Activated B cell treated with CpG ODN at 0.5 μM for 24 hours (primary cell): ENCODE measurements at regions not wholly inside any gene's neighbourhood (a gene's known extent, or its start where the extent isn't known, plus 50 kb on each side); places are given as distances from the start of the nearest gene placed in this dataset.

Experiments
- ATAC-seq: fragments of 200-7000 bp; cut with Tn5 transposase; one replicate; pipeline ENCODE4 v1.10.0; 2021; ENCODE audit warnings: low read depth, mild to moderate bottlenecking, moderate library complexity
- CTCF ChIA-PET: fragments of 350-600 bp; sonication (Branson Sonifier 250); formaldehyde crosslinking; loops from one replicate; lab custom pipeline; 2021; ENCODE audit warnings: antibody characterized with exemption; lab: Charles Lee
- POLR2A ChIA-PET: fragments of 350-600 bp; sonication (Branson Sonifier 250); formaldehyde crosslinking; loops from one replicate; lab custom pipeline; 2021; ENCODE audit warnings: antibody characterized with exemption; lab: Charles Lee
- DNase-seq: peaks from one replicate; pipeline ENCODE4 v3.0.0; 2022
- H3K27ac Mint-ChIP-seq: one replicate; pipeline ENCODE4 v1.8.0; 2020; ENCODE audit warnings: mixed read lengths
- H3K27me3 Mint-ChIP-seq: one replicate; pipeline ENCODE4 v1.8.0; 2021; ENCODE audit warnings: mixed read lengths
- H3K36me3 Mint-ChIP-seq: one replicate; pipeline ENCODE4 v1.8.0; 2021; ENCODE audit warnings: low read depth, mixed read lengths
- H3K4me1 Mint-ChIP-seq: one replicate; pipeline ENCODE4 v1.8.0; 2021; ENCODE audit warnings: mixed read lengths
- H3K4me3 Mint-ChIP-seq: one replicate; pipeline ENCODE4 v1.8.0; 2020; ENCODE audit warnings: mild to moderate bottlenecking, mixed read lengths
- H3K9me3 Mint-ChIP-seq: one replicate; pipeline ENCODE4 v1.8.0; 2020; ENCODE audit warnings: mixed read lengths
- intact Hi-C: fragments of 100-400 bp; cut with micrococcal nuclease; formaldehyde crosslinking; loops from one replicate; pipeline ENCODE4 v1.15.1; 2024
- TF ChIP-seq, protein P1 (sequence below): fragments of 200-600 bp; IDR thresholded peaks from one replicate; pipeline ENCODE4 v1.8.0; 2022; ENCODE audit warnings: antibody characterized with exemption, mild to moderate bottlenecking

DNA sequence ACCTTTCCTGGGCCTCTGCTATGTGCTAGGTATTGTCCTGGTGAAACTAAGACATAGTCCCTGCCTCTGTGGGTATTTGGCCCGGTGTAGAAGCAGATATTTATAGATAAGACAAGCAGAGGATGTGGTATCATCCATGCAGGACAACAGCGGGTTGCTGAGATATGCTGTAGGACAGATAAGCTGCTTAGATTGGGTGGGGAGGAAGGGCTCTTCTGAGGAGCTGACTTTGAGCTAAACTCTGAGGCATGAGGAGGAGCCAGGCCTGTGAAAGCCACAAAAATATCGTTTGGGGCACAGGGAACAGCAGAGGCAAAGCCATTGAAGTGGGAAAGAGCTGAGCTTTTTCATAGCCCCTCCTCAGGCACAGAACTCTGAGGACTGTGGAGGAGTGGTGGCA is 492.5 kb upstream of the CFAP20DC start:
- Mint-ChIP-seq H3K9me3 (no peaks in the 10 kb centered on the region), H3K27me3 (no peaks in the 10 kb centered on the region), H3K27ac (no peak overlapping the region), H3K4me3 (no peak overlapping the region), H3K4me1 (no peaks in the 10 kb centered on the region), H3K36me3 (no peaks in the 10 kb centered on the region)
- no peak for ATAC-seq
- POLR2A ChIA-PET = no interaction called here
- intact Hi-C loops = no loop called here
- TF ChIP-seq, protein P1, sequence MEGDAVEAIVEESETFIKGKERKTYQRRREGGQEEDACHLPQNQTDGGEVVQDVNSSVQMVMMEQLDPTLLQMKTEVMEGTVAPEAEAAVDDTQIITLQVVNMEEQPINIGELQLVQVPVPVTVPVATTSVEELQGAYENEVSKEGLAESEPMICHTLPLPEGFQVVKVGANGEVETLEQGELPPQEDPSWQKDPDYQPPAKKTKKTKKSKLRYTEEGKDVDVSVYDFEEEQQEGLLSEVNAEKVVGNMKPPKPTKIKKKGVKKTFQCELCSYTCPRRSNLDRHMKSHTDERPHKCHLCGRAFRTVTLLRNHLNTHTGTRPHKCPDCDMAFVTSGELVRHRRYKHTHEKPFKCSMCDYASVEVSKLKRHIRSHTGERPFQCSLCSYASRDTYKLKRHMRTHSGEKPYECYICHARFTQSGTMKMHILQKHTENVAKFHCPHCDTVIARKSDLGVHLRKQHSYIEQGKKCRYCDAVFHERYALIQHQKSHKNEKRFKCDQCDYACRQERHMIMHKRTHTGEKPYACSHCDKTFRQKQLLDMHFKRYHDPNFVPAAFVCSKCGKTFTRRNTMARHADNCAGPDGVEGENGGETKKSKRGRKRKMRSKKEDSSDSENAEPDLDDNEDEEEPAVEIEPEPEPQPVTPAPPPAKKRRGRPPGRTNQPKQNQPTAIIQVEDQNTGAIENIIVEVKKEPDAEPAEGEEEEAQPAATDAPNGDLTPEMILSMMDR = no peak
- CTCF ChIA-PET = no interaction called here
- no peak for DNase-seq

DNA sequence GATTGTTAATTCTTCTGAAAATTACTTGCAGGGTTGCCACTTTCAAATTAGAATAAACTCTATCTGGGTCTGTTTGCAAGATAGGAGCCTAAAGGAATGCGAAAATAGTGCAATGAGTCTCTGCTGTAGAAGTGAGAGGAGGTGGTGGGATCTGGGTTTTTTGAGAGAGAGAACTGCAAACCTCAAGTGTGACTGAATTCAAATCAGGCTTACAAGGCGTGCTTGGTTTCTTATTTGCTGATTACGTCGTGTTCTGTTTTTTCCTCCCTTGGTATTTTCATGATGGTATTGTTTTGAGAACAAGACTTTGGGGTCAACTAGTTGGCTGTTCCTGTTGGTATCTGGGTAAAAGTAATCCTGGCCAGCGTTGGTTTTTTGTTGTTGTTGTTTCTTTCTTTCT is 490.9 kb upstream of the CFAP20DC start:
- ATAC-seq = no peak
- Mint-ChIP-seq H3K9me3 (no peaks in the 10 kb centered on the region), H3K27ac (no peak overlapping the region), H3K36me3 (no peaks in the 10 kb centered on the region), H3K27me3 (no peaks in the 10 kb centered on the region), H3K4me1 (no peaks in the 10 kb centered on the region), H3K4me3 (no peak overlapping the region)
- CTCF ChIA-PET = no interaction called here
- intact Hi-C loops = no loop called here
- no peak for DNase-seq
- POLR2A ChIA-PET = no interaction called here
- TF ChIP-seq, protein P1 = no peak

DNA sequence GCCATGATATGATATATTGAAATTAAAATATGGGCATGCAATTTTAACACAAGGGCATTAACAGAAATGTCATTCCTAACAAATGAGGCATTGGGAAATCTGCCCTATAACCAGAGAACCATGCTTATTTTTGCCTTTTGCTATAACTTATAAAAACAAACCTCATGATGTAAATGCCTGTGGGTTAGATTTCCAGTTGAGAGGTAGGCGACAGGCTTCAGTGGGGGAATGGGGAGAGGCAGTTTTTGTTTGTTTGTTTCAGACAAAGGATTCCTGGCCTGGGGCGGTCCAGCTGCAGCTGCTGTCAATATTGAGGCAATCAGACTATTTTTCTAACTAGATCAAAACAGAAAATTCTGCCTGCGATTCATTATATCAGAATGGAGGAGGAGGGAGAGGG is 490.4 kb upstream of the CFAP20DC start:
- Mint-ChIP-seq H3K9me3 (no peaks in the 10 kb centered on the region), H3K27me3 (no peaks in the 10 kb centered on the region), H3K27ac (no peak overlapping the region), H3K4me3 (no peak overlapping the region), H3K4me1 (no peaks in the 10 kb centered on the region), H3K36me3 (no peaks in the 10 kb centered on the region)
- DNase-seq (no peak), ATAC-seq (no peak)
- ChIA-PET POLR2A (no interaction called here), CTCF (no interaction called here)
- intact Hi-C loops = no loop called here
- TF ChIP-seq, protein P1 = no peak

DNA sequence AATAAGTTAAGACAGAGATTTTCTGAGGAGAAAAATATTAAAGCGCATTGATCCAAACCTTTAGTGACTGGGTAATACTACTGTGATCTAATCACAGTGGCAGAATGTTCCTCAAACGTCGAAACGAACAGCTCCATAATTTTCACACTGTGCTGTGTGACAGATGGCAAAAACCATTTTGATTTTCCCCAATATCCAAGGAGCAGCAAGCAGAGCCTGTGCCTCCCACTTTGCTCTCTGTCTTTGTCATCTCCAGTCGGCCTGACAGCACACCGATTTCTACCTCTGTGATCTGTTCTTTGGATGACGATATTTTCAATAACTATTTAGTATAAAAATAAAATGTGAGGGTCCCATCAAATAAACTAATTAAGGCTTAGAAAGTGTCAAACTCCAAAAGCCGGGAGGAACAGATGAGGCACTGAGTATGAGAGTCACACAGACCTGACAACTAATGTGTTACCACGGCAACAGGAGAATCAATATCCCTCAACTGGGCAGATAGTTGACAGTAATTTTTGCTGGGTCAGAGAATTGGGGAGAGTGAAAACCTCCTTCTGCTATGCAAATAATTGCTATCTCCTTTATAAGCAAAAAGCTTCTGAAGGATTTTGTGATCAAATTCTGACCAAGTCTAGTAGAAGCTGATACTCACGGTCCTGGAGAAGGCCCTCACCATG is 489.1 kb upstream of the CFAP20DC start:
- Mint-ChIP-seq H3K27me3 (no peaks in the 10 kb centered on the region), H3K36me3 (no peaks in the 10 kb centered on the region), H3K9me3 (no peaks in the 10 kb centered on the region), H3K27ac (no peak overlapping the region), H3K4me1 (no peaks in the 10 kb centered on the region), H3K4me3 (no peak overlapping the region)
- TF ChIP-seq, protein P1 = no peak
- ATAC-seq (no peak), DNase-seq (no peak)
- intact Hi-C loops = no loop called here
- CTCF ChIA-PET = no interaction called here
- POLR2A ChIA-PET = no interaction called here

DNA sequence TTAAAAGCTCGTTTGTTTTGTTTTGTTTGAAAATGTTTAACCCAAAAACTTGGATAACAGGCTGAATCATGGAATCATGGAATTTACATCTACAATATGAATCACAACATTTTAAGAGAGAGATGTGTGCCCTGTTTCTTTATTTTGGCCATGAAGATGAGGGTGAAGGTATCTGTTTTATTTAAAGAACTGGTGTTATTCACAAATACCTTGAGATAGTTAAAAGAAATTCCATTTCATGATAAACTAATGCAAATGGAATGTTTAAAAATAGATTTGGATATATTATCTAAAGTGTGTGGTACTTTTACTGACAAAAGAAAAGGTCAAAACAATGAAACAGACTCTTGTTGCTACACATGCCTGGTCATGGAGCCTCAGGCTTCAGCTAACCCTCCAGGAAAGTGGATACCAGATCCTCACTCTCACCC is 486.0 kb upstream of the CFAP20DC start:
- Mint-ChIP-seq H3K27ac (no peak overlapping the region), H3K9me3 (no peaks in the 10 kb centered on the region), H3K27me3 (no peaks in the 10 kb centered on the region), H3K4me3 (no peak overlapping the region), H3K36me3 (no peaks in the 10 kb centered on the region), H3K4me1 (no peaks in the 10 kb centered on the region)
- CTCF ChIA-PET = no interaction called here
- ATAC-seq (no peak), DNase-seq (no peak)
- TF ChIP-seq, protein P1 = no peak
- intact Hi-C loops = no loop called here
- POLR2A ChIA-PET = no interaction called here
